ENCODE measurements at regions not wholly inside any gene's neighbourhood (a gene's known extent, or its start where the extent isn't known, plus 50 kb on each side); places are given as distances from the start of the nearest gene placed in this dataset.
"Not testable (repeated sequence)": the region's sequence is repeated elsewhere in the genome, so short reads cannot be mapped to it uniquely, and the experiment has no call there.

DNA sequence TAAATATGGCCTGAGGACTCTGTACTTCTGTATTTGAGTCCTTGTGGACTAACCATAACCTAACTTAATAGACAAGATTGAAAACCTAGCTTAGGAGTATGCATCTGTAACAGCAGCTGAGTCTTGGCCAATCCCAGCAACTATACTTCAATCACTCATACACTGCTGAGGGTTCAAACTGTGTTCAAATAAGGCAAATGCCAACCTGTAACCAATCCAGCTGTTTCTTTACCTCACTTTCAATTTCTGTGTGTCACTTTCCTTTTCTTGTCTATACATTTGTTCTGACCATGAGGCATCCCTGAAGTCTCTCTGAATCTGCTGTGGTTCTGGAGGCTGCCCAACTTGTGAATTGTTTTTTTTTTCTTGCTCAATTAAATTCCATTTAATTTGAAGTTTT is 57.9 kb upstream of the GOLGA8O start:
- H3K36me3 ChIP-seq; DNase-seq (ENCODE audit: low spot score); H3K4me3 Mint-ChIP-seq; H3F3A ChIP-seq (ENCODE audit: low read depth); H3K9me3 ChIP-seq (ENCODE audit: low read depth); H3K4me2 ChIP-seq; H3K27ac Mint-ChIP-seq; H3K4me3 ChIP-seq; H3K36me3 Mint-ChIP-seq; H3K4me1 Mint-ChIP-seq; H3K9me3 Mint-ChIP-seq; H3K27me3 Mint-ChIP-seq (ENCODE audit: insufficient read depth, low read depth); H3K79me2 ChIP-seq (ENCODE audit: low read depth); H3K27ac ChIP-seq; H3K27me3 ChIP-seq; H2AFZ ChIP-seq (replicated peaks); H3K4me1 ChIP-seq; H4K20me1 ChIP-seq (ENCODE audit: low read depth); H3K9ac ChIP-seq: not testable (repeated sequence)

GRCh38 chr15:32510027-32510426 is 54.6 kb upstream of the GOLGA8O start:
- not testable (repeated sequence) for DNase-seq (ENCODE audit: low spot score); H3K4me1 ChIP-seq; H3F3A ChIP-seq (ENCODE audit: low read depth); H3K27me3 ChIP-seq; H2AFZ ChIP-seq (replicated peaks); H3K36me3 ChIP-seq; H3K4me3 ChIP-seq; H3K4me1 Mint-ChIP-seq; H3K27ac Mint-ChIP-seq; H3K27ac ChIP-seq; H3K4me3 Mint-ChIP-seq; H3K27me3 Mint-ChIP-seq (ENCODE audit: insufficient read depth, low read depth); H3K4me2 ChIP-seq; H4K20me1 ChIP-seq (ENCODE audit: low read depth); H3K9me3 ChIP-seq (ENCODE audit: low read depth); H3K9ac ChIP-seq; H3K36me3 Mint-ChIP-seq; H3K79me2 ChIP-seq (ENCODE audit: low read depth); H3K9me3 Mint-ChIP-seq

GRCh38 chr15:32508081-32508480 is 52.6 kb upstream of the GOLGA8O start:
- H4K20me1 ChIP-seq (ENCODE audit: low read depth); H3K9me3 ChIP-seq (ENCODE audit: low read depth); H3K9me3 Mint-ChIP-seq; H3K4me2 ChIP-seq; DNase-seq (ENCODE audit: low spot score); H3K27me3 Mint-ChIP-seq (ENCODE audit: insufficient read depth, low read depth); H3K27ac Mint-ChIP-seq; H3K9ac ChIP-seq; H3K4me3 ChIP-seq; H3K4me3 Mint-ChIP-seq; H3K36me3 Mint-ChIP-seq; H3K79me2 ChIP-seq (ENCODE audit: low read depth); H3K4me1 Mint-ChIP-seq; H3K36me3 ChIP-seq; H3K27ac ChIP-seq; H3K27me3 ChIP-seq; H3F3A ChIP-seq (ENCODE audit: low read depth); H2AFZ ChIP-seq (replicated peaks); H3K4me1 ChIP-seq: not testable (repeated sequence)

GRCh38 chr15:32506787-32507186 is 51.4 kb upstream of the GOLGA8O start:
- H3K36me3 ChIP-seq; H3K27ac Mint-ChIP-seq; H3K9me3 Mint-ChIP-seq; H3K4me1 ChIP-seq; H3K9ac ChIP-seq; H3K36me3 Mint-ChIP-seq; H4K20me1 ChIP-seq (ENCODE audit: low read depth); DNase-seq (ENCODE audit: low spot score); H3F3A ChIP-seq (ENCODE audit: low read depth); H3K27me3 Mint-ChIP-seq (ENCODE audit: insufficient read depth, low read depth); H3K4me2 ChIP-seq; H3K4me3 Mint-ChIP-seq; H3K4me3 ChIP-seq; H3K27ac ChIP-seq; H2AFZ ChIP-seq (replicated peaks); H3K4me1 Mint-ChIP-seq; H3K9me3 ChIP-seq (ENCODE audit: low read depth); H3K79me2 ChIP-seq (ENCODE audit: low read depth); H3K27me3 ChIP-seq: not testable (repeated sequence)

DNA sequence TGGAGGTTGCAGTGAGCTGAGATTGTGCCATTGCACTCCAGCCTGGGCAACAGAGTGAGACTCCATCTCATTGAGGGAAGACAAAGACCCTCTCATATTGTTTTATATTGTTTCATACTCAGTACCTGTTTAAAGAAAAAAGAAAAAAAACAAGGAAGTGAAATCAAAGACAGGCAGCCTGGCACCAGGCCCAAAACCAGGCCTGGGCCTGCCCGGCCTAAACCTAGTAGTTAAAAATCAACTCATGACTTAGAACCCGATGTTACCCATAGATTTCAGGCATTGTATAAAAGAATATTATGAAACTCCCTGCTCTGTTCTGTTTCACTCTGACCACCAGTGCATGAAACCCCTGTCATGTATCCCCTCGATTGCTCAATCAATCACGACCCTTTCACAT is 50.2 kb upstream of the GOLGA8O start:
- not testable (repeated sequence) for H2AFZ ChIP-seq (replicated peaks); H3F3A ChIP-seq (ENCODE audit: low read depth); H3K27me3 ChIP-seq; H3K9me3 Mint-ChIP-seq; H3K4me3 ChIP-seq; H3K36me3 ChIP-seq; H3K9ac ChIP-seq; DNase-seq (ENCODE audit: low spot score); H3K27me3 Mint-ChIP-seq (ENCODE audit: insufficient read depth, low read depth); H3K9me3 ChIP-seq (ENCODE audit: low read depth); H3K4me3 Mint-ChIP-seq; H3K4me1 Mint-ChIP-seq; H3K79me2 ChIP-seq (ENCODE audit: low read depth); H3K4me1 ChIP-seq; H3K27ac Mint-ChIP-seq; H3K27ac ChIP-seq; H3K4me2 ChIP-seq; H3K36me3 Mint-ChIP-seq; H4K20me1 ChIP-seq (ENCODE audit: low read depth)

Data from neural progenitor cell (in vitro differentiated cells).